ENCODE measurements at regions not wholly inside any gene's neighbourhood (a gene's known extent, or its start where the extent isn't known, plus 50 kb on each side); places are given as distances from the start of the nearest gene placed in this dataset.

DNA sequence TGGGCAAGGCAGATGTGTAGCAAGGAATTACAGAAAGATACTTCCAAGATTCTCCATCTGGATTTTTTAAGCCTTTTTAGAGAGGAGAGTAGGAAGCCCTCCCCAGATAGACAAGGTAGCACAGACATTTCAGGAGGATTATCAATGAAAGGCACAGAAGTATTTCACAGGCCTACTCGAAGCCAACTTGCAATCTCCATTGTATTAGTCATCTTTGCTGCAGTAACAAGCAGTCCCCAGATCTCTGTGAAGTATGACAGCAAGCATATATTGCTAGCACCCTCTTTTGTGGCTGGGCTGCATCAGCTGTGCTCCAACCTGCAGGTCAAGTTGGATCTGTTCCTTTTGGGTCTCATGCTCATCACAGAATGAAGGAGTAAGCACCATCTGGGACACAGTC is 101.6 kb downstream of the MAF start:
- in situ Hi-C loops (cut with HindIII; ENCODE audit: low sequenced_read_pairs) = no loop called here

DNA sequence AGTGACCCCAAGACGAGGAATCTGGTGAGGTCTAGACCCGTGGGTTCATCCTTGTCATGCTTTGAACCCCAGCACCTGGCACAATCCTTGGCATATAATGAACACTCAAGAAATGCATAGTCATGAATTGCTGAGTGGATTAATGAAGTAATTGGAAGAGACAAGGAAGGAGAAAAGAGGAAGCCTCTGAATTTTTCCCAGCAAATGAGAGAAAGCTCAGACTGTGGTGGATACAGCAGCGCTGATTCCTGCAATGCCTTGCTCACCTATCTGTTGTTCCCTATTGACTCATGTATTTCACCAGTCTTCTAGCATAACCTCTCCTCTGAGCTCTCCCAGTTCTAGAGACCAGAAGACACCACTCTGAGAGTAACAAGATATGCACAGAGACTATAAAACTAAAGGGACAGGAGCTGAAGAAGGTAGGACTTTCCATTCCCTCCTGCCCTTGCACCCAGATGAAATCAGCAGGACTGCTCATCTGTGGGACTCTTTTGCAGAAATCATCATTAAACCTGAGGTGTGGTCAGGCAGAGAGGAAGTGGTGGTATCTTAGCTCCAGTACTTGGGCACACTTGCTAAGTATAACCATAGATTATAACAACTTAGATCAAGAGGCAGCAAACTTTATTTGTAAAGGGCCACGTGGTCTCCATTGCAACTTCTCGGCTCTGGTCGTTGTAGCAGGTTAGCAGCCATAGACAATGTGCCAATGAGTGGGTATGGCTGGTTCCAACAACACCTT is 102.8 kb downstream of the MAF start:
- in situ Hi-C loops (cut with HindIII; ENCODE audit: low sequenced_read_pairs) = no loop called here

DNA sequence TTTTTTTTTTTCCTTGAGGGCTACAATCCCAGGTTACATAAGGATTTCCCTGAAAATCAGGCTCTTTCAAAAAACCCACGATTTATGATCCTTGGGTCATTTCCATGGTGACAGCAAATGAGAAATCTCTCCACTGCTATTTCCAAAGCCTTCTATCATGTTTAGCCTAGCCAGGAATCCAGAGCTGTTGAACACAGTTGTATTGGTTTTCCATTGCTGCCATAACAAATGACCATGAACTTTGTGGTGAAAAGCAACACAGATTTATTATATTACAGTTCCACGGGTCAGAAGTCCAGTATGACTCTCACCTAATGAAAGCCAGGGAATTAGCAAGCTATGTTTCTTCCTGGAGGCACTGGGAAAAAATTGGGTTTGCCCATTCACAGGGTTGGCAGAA is 106.6 kb downstream of the MAF start:
- in situ Hi-C loops (cut with HindIII; ENCODE audit: low sequenced_read_pairs) = no loop called here

DNA sequence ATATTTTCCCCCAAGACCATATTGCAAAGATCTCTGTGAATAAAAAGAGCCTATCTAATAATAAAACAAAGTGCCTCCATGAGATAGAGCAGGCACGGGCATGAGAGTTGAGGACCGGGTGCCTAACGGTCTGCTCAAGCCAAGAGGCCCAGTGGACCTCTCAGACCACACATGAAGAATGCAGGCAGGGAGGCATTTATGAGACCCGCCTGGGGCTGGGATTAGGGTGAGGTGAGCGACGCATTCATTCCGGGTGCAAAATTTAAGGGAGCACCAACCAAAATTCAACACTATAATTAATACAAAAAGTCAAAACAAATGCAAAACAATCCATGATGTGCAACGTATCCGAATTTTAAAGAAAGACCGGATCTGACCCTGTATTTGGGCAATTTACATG is 108.5 kb downstream of the MAF start:
- in situ Hi-C loops (cut with HindIII; ENCODE audit: low sequenced_read_pairs) = no loop called here

DNA sequence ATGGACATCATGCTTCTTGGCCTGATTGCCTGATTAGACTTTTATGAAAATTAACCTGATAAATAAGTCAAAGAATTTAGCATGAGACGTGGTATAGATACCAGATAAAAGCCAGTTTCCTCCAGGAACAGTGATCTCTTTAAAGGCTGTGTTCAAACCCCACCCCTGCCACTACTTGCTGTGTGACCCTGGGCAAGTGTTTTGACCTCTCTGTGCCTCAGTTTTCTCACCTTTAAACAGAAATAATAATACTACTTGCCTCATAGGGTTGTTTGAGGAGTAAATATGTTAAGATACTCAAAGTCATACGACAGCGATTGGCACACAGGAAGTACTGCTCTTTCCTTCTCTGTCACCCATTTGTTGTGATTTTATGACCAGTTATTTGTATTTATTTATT is 115.5 kb downstream of the MAF start:
- in situ Hi-C loops (cut with HindIII; ENCODE audit: low sequenced_read_pairs) = no loop called here

DNA sequence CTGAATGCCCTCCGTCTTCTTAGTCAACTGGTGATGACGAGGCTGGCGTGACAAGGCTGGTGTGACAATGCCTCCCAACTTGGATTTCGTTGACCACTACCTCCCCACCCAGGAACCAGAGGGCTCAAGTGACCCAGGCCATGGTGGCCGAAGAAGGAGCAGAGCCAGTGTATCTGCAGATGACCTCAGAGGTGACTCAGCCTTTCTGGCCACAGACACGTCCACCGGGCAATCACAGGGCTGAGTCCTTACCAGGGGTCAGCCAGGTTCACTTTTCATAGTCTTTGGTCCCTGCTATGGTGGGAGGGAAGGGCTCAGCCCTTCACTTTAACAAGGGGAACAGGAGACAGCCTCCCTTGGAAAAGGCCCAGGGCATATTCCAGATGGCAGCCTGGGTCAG is 116.3 kb downstream of the MAF start:
- in situ Hi-C loops (cut with HindIII; ENCODE audit: low sequenced_read_pairs) = no loop called here

DNA sequence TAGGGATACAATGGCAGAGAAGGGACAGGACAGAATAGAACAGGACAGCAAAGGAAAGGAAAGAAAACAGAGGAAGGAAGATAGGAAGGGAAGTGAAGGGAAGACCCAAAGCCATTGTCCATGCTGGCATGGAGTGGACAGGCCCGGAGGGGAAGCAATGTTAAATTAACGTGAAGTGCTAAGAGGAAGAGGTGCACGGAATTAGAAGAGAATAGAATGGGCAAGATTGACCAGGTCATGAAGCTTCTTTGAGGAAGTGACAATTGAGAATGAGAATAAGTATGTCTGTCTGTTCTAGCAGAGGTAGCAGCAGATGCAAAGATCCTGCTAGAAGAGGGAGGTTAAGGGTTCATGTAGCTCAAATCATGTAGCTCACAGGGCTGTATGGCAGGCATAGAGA is 117.2 kb downstream of the MAF start:
- in situ Hi-C loops (cut with HindIII; ENCODE audit: low sequenced_read_pairs) = no loop called here

DNA sequence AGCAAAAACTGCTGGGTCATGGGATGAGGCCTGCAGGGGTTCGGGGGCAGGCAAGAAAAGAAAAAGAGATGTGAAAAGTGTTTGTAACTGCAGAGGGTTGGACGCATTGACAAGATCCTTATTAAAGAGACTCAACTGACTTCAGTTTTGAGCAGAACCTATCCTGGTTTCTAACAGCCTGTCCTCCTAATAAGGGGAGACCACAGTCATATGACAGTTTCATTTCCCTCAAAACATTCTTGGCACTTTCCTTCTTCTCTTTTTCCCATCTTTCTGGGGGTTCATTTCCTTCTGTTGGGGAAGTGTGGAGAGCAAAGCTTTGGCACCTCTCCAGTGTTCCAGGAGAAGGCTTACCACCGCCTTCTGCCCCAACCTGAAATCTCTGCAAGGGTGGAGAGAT is 118.5 kb downstream of the MAF start:
- in situ Hi-C loops (cut with HindIII; ENCODE audit: low sequenced_read_pairs) = no loop called here

DNA sequence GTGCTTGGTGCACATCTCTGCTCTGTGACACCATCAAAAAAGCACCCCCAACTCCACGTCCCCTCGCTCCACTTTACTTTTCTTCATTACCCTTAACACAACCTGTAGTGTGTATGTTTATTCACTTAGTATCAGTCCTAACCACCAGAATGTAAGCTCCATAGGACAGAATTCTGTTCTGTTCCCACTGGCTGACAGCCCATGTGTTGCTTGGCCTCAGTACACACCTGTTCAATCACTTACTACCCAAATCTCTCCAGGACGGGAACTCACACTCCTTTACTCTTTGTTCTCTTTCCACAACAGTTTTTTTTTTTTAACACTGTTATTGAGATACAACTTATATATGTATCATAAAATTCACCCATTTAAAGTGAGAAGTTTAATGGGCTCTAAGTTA is 119.6 kb downstream of the MAF start:
- in situ Hi-C loops (cut with HindIII; ENCODE audit: low sequenced_read_pairs) = no loop called here

DNA sequence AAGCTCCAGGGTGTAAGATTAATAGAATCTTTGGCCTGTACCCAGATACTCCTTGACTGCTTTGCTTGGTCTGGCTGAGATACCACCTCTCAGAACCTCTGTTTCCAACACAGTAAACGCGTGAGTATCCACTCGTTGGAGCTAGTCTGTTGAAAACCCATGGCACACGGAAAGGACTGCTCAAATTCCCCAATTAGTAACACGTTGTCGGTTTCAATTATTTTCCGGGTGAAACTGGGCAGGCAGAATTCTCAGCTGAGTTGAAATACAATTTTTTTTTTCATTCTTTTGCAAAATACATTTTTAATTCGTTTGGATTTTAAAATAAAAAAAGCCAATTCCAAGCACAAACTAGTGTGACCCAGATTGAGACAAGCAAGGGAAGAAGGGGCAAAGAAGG is 120.5 kb downstream of the MAF start:
- in situ Hi-C loops (cut with HindIII; ENCODE audit: low sequenced_read_pairs) = no loop called here

DNA sequence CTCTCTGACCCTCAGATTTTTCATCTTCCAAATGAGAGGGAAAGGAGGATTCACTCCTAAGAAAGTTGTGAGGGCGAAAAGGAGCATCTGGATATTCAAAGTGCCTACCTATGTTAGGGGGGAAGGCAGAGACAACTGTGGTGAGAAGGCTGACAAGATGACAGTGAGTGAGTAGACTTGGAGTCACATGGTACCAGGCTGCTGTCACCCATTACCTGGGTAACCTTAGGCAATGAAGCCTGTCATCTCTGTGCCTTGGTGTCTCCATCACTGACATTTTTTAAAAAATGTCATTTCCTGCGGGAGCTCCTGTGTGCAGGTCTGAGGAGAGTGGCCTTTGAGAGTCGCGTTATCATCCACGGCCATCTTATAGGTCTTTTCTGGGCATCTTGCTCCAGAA is 124.0 kb downstream of the MAF start:
- in situ Hi-C loops (cut with HindIII; ENCODE audit: low sequenced_read_pairs) = no loop called here

DNA sequence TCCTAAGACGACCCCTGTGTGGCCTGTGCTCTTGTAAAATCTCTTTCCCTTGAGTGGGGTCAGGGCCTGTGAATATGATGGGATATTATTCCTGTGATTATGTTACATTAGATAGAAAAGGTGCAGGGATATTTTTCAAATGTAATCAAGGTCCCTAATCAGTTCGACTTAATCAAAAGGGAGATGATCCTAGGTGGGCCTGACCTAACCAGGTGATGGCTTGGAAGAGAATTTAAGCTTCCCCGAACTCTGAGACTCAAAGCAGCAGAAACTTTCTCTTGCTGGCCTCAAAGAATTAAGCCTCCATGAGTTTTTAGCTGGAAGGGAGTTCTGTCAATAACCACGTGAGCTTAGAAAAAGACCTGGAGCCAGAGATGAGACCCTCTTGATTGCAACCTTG is 124.7 kb downstream of the MAF start:
- in situ Hi-C loops (cut with HindIII; ENCODE audit: low sequenced_read_pairs) = no loop called here

DNA sequence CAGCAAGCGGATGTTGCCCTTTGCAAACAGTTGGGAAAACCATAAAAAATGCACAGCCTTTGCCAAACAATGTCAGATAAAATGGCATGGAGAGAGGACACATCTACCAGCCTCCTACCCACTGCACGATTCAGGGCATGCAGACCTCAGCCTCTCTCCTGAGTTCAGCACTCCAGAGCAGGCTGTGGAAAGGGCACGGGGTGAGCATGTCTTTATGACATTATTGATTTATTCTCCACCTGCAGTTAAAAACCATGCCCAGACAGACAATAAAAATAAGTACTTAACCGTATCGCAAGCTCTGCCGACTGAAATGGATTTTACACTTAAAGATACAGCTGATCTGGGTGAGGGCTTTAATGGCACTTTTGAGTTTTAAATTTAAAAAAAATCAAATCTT is 127.1 kb downstream of the MAF start:
- in situ Hi-C loops (cut with HindIII; ENCODE audit: low sequenced_read_pairs) = no loop called here

DNA sequence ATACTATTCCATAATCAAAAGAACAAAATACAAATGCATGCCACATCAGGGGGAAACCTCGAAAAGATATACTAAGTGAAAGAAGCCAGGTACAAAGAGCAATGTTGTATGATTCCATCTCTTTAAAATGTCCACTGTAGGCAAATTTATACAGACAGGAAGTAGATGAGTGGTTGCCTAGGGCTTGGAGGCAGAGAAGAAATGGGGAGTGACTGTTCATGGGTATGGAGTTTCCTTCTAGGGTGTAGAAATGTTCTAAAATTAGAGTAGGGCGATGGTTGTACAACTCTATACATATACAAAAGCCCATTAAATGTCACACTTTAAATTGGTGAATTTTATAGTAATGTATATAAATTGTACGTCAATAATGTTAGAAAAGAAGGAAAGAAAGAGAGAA is 128.1 kb downstream of the MAF start:
- in situ Hi-C loops (cut with HindIII; ENCODE audit: low sequenced_read_pairs) = no loop called here

DNA sequence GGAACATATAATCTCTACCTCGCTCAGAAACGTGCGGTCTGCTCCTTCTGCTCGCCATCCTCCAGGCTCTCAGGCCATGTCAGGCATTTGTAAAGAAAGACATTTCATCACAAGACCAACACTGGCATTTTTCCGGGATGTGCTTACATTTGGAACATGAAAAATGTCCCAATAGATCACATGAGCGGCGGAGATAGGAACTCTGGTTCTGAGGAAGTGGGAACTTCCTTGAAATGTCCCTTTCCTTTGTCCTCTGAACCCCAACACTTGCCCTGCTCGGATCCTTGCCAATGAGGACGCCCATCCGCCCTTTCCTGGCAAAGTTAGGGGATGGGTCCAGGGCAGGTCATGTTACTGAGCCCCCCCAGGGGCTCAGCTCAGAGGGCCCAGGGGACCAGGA is 130.5 kb downstream of the MAF start:
- in situ Hi-C loops (cut with HindIII; ENCODE audit: low sequenced_read_pairs) = no loop called here

DNA sequence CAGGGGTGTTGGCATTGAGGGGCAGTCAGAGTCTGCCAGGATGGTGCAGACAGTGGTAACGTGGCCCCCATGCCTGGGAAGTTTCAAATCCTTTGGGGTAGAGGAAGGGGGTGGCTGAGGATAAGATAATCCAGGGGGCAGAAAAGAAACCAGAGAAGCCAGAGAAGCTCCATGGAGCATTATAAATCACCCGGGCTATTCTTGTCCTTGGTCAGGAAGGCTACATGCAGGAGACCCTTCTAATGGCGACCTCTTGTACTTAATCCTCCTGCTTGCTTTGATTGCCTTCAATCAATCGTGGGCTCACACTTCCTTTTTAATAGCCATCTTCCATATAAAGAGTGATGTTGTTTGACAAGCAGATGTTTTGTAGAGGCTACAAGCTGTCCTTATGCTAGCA is 131.9 kb downstream of the MAF start:
- in situ Hi-C loops (cut with HindIII; ENCODE audit: low sequenced_read_pairs) = no loop called here

DNA sequence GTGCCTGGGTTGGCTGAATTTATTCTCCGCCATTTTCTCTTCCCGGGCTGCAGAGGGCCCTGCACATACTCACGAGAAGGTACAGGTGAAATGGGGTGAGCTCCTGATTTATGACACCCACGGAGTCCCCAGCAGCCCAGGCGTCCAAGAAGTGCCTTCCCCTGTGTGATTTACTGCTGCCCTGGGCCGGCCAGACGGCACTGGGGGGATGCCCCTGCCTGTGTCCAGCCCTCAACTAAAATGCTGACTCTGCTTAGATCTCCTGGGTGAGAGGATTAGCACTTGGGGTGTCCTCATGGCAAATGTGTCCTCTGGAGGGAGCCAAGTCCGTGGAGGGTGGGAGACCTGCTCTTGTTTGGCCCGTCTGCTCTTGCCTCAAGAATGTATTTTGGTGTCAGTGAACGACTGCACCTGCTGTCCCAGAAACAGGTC is 132.4 kb downstream of the MAF start:
- in situ Hi-C loops (cut with HindIII; ENCODE audit: low sequenced_read_pairs) = no loop called here

DNA sequence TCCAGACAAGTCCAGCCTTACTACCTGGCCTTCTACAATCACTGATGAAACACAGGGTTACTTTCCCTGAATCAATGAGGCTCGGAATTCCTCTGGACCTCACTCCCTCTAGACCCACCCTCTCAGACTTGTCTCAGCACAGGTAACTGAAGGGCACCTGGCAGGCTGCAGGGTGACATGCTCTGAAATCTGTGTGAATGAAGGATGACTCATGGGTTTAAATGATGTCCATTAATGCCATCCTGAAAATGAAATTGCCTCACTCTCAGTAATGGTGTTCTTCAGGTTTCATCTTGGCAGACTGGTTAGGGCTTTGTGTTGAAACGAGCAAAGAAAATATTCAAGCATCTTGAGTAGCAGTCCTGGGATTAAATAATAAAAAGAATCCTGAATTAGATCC is 134.4 kb downstream of the MAF start:
- in situ Hi-C loops (cut with HindIII; ENCODE audit: low sequenced_read_pairs) = no loop called here

DNA sequence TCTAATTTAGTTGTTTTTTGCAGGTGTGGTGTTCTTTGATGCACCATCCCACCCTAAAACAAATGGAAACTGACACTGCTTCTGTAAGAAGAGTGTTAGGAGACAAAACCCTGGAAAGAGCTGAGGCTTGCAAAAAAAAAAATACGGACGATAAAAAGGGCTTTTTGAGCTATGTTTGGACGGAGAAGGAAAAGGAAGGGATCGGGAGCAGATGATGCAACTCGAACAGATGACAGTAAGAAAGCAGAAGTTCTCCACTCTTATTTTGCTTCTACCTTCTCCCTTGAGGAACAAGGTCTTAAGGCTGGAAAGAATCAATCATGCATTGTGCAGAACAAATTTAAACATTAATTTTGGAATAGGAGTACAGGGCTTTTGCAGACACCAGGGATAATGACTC is 136.7 kb downstream of the MAF start:
- in situ Hi-C loops (cut with HindIII; ENCODE audit: low sequenced_read_pairs) = no loop called here

DNA sequence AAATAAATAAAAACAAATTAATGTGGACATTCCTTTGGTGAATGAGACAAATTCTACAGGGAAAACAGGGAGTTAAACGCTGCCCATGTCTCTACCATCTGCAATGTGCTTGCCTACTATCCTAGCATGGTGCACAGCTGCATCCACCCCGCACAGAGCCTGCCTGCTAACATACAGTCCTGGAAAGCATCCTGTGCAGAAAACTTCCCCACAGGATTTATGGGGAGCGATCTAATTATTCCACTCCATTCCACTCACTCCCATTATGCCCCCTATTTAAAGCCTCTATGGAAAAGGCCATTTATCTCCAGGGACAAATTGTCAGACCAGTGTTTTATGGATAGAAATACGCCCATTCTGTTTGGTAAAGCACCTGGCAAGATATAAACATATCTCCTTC is 144.5 kb downstream of the MAF start:
- in situ Hi-C loops (cut with HindIII; ENCODE audit: low sequenced_read_pairs) = no loop called here

DNA sequence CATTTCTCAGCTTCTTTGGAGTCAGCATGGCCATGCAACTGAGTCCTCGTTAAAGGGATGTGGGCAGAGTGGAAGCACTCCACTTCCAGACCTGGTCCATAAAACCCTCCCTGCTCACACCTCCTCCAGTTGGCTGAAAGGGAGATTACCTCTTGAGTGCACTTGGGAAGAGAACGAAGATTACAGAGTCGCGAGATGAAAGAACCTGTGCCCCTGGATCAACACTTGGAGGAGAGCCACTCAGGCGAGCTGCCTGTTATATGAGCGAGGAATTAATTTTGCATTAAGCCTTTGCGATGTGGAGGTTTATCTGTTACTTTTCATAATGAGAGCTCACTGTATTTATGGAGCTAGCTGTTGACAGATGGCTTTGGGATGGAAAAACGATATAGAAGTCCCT is 147.9 kb downstream of the MAF start:
- in situ Hi-C loops (cut with HindIII; ENCODE audit: low sequenced_read_pairs) = no loop called here

DNA sequence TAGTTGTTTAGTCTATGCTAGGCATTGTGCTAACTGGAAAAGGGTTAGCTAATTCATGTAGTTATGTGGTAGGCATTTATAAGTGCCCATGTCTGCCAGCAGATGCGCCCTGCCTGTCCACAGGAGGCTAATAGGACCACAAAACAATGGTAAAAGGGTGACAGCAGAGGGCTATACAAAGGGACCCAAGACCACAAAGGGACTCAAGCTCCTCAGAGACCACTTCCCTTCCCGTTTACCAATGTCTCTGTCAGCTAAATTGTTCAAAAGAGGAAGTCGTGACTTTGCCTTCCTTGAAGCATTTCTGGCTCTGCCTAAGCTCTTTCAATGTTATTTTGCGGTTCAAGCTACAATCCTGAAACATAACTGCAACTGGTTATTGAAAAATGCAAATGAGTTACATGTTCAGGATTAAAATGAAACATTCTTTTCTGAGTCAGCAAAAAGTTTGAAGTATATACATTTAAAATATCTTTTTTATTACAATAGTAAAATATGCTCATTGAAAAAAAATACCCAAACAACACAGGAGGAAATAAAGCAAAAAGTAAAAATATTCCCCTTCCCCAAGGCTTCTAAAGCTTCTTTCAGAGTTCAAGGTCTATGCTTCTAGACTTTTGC is 149.2 kb downstream of the MAF start:
- in situ Hi-C loops (cut with HindIII; ENCODE audit: low sequenced_read_pairs) = no loop called here

DNA sequence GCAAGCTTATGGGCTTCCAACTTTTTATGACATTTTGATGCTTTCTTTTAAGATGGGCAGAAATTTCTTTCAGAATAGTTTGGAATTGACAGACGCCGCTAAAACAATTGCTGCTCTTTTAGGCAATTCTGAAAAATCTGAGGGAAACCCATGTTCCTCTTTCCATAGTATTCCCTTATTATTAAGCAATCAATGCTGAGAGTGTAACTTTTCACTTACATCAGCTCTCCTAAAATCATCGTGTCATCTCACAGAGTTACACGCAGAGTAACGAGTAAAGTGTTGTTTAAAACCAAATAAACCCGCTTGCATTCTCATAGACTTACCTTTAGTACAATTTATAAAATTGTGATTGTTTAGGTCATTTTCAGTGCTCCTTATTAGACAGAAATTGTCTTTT is 150.6 kb downstream of the MAF start:
- in situ Hi-C loops (cut with HindIII; ENCODE audit: low sequenced_read_pairs) = no loop called here
